ENCODE measurements at regions not wholly inside any gene's neighbourhood (a gene's known extent, or its start where the extent isn't known, plus 50 kb on each side); places are given as distances from the start of the nearest gene placed in this dataset.

DNA sequence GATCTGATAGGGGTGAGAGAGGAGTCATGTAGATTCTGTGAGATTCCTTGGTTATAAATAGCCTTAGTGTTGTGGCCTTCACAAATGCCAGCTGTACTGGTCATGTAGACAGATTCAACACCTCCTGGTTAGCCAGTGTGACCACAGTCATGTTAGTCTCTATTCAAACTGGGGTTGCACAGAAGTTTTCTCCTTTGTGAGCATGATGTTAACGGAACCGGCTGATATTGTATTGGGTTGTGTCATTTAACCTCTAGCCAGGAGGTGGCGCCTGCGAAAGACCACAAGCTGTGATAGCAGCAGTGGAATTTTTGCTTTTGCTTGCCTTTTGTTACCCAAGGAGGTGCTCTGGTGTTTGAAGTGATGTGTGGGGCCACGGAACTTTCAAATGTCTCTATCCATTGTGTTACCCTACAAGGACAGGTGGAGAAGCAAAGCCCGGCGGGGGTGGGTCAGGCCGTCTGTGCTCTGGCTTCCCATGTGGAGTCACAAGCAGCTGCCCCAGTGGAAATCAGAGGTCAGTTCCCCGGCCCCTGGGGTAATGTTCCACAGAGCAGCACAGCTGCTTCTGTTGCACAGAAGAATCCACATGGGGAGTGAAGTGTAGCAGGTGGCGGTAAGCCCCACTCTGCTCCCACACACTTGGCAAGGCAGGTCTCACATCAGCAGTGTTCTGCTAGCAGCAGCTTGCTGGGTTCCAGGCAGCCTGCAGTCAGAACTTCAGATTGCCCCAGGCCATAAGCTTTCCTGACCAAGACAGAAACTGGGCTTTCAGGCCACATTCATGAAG is 112.6 kb downstream of the ADAMTS1 start:
- no peaks in the 10 kb centered on the region for H3K36me3 ChIP-seq (ENCODE audit: control insufficient read depth, insufficient read depth, low read length)
- no peaks in the 10 kb centered on the region for H3K4me1 ChIP-seq (ENCODE audit: control insufficient read depth, insufficient read depth, low read length, poor library complexity, severe bottlenecking)
- H3K27me3 ChIP-seq (ENCODE audit: control insufficient read depth, insufficient read depth, low read length) = no peaks in the 10 kb centered on the region
- Mint-ChIP-seq H3K4me1 (no peaks in the 10 kb centered on the region), H3K36me3 (no peaks in the 10 kb centered on the region), H3K4me3 (no peak overlapping the region), H3K27me3 (no peaks in the 10 kb centered on the region), H3K9me3 (peaks cover 0 to 5% (median 0%) of the 10 kb centered on the region in 7 donors), H3K27ac (no peak overlapping the region)
- no peak overlapping the region for H3K4me3 ChIP-seq (ENCODE audit: low read depth, low read length)
- no peaks in the 10 kb centered on the region for H3K9me3 ChIP-seq (ENCODE audit: control insufficient read depth in 2 of 2, low read length in 2 of 2)
- H3K27ac ChIP-seq (ENCODE audit: insufficient read depth, low read length, poor library complexity, severe bottlenecking) = no peak overlapping the region
- no peak for ATAC-seq (ENCODE audit: low read depth in 2 of 2)
- DNase-seq = peak in 1 of 3 donors; percentile 7

DNA sequence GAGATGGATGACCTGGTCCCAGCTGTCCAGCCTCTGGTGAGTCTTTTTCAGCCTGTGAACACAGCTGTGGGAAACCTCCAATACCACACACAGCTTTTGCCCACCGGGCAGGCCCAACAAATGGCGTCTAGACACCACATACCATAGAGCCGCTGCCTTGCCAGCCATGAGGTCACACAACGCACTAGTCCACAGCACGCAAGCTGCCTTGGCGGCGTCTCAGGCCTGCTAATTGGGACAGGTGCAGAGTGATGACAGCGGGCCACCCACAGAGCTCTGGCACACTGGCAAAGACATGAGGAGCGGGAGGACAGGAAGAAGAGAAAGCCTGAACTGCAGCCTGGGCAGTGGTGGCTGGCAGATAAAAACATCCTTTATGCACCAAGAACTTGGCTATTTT is 125.5 kb downstream of the ADAMTS1 start:
- no peaks in the 10 kb centered on the region for H3K9me3 ChIP-seq (ENCODE audit: control insufficient read depth in 2 of 2, low read length in 2 of 2)
- ATAC-seq (ENCODE audit: low read depth in 2 of 2) = no peak
- no peaks in the 10 kb centered on the region for H3K4me1 ChIP-seq (ENCODE audit: control insufficient read depth, insufficient read depth, low read length, poor library complexity, severe bottlenecking)
- Mint-ChIP-seq H3K36me3 (no peaks in the 10 kb centered on the region), H3K27me3 (no peaks in the 10 kb centered on the region), H3K4me3 (no peak overlapping the region), H3K4me1 (no peaks in the 10 kb centered on the region), H3K27ac (no peak overlapping the region), H3K9me3 (peaks cover 0 to 3% (median 0%) of the 10 kb centered on the region in 7 donors)
- no peak overlapping the region for H3K27ac ChIP-seq (ENCODE audit: insufficient read depth, low read length, poor library complexity, severe bottlenecking)
- DNase-seq = no peak
- no peak overlapping the region for H3K4me3 ChIP-seq (ENCODE audit: low read depth, low read length)
- peaks cover 3% of the 10 kb centered on the region for H3K27me3 ChIP-seq (ENCODE audit: control insufficient read depth, insufficient read depth, low read length)
- H3K36me3 ChIP-seq (ENCODE audit: control insufficient read depth, insufficient read depth, low read length) = no peaks in the 10 kb centered on the region

DNA sequence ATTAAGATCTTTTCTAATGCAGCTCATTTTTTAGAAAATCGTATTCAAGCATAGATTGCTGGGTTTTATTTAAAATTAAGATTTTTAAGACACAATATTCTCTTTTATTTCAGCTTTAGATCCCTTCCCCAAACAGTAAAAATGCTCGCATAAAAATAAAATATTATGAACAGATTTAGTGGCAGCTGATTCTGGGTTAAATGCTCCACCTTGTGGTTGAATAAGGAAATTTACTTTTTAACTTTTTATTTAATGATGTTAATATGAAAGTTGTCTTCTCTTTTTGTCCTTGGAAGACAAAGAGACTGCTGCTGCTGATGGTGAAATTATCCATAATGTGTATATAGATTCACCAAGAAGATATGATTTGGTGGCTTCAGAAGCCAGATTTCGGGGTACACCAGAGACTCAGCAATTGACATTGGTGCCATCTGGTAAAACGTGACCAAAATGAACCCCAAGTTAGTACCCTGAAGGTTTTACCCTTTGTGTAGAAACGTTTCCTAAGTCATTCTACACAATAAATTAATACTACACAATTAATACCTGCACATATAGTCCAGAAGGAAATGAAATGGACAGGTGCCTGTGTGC is 128.0 kb downstream of the ADAMTS1 start:
- H3K4me3 Mint-ChIP-seq = no peak overlapping the region
- Histone ChIP-seq H3K4me1 (ENCODE audit: control insufficient read depth, insufficient read depth, low read length, poor library complexity, severe bottlenecking) (no peaks in the 10 kb centered on the region), H3K27me3 (ENCODE audit: control insufficient read depth, insufficient read depth, low read length) (peaks cover 3% of the 10 kb centered on the region), H3K9me3 (ENCODE audit: control insufficient read depth in 2 of 2, low read length in 2 of 2) (no peaks in the 10 kb centered on the region), H3K4me3 (ENCODE audit: low read depth, low read length) (no peak overlapping the region), H3K36me3 (ENCODE audit: control insufficient read depth, insufficient read depth, low read length) (no peaks in the 10 kb centered on the region), H3K27ac (ENCODE audit: insufficient read depth, low read length, poor library complexity, severe bottlenecking) (no peak overlapping the region)
- no peak for ATAC-seq (ENCODE audit: low read depth in 2 of 2)
- H3K36me3 Mint-ChIP-seq = no peaks in the 10 kb centered on the region
- peaks cover 0 to 1% (median 0%) of the 10 kb centered on the region in 7 donors for H3K9me3 Mint-ChIP-seq
- DNase-seq = peak in 2 of 3 donors; percentile 14 to 23
- H3K4me1 Mint-ChIP-seq = no peaks in the 10 kb centered on the region
- H3K27ac Mint-ChIP-seq = no peak overlapping the region
- no peaks in the 10 kb centered on the region for H3K27me3 Mint-ChIP-seq

DNA sequence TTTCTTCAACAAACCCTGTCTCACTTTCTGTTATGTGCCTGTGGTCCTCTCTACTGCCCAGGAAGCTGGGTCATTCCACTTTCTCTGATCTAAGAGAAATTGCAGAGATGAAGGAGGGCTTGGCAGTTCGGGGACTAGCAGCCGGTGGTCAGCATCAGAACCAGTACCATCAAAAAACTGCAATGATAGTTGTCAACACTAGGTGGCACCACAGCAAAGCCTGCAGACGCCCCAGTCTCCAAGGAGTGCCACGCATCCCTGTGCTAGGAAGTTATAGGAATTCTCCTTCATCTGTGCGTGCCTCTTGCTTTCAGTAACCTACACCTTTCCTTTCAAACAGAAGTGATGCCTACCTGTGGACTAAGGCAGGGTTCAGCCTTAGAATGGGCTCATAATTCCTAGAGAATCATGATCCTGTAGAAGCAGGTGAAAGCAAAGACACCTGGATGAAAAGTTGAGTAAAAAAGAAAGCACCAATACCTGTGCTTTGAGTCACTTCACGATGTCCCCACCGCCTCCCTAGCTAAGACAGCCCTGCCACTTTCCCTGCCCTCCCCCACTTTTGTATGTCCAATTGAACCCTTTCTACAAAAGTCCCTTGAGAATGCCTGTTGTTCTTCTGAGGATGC is 129.2 kb downstream of the ADAMTS1 start:
- H3K4me3 Mint-ChIP-seq = no peak overlapping the region
- Histone ChIP-seq H3K4me3 (ENCODE audit: low read depth, low read length) (no peak overlapping the region), H3K36me3 (ENCODE audit: control insufficient read depth, insufficient read depth, low read length) (no peaks in the 10 kb centered on the region), H3K4me1 (ENCODE audit: control insufficient read depth, insufficient read depth, low read length, poor library complexity, severe bottlenecking) (no peaks in the 10 kb centered on the region), H3K27me3 (ENCODE audit: control insufficient read depth, insufficient read depth, low read length) (peaks cover 3% of the 10 kb centered on the region), H3K9me3 (ENCODE audit: control insufficient read depth in 2 of 2, low read length in 2 of 2) (no peaks in the 10 kb centered on the region), H3K27ac (ENCODE audit: insufficient read depth, low read length, poor library complexity, severe bottlenecking) (no peak overlapping the region)
- no peak overlapping the region for H3K27ac Mint-ChIP-seq
- no peaks in the 10 kb centered on the region for H3K27me3 Mint-ChIP-seq
- H3K9me3 Mint-ChIP-seq = peaks cover 0 to 1% (median 0%) of the 10 kb centered on the region in 7 donors
- H3K4me1 Mint-ChIP-seq = no peaks in the 10 kb centered on the region
- DNase-seq (peak in 1 of 3 donors; percentile 10), ATAC-seq (ENCODE audit: low read depth in 2 of 2) (no peak)
- no peaks in the 10 kb centered on the region for H3K36me3 Mint-ChIP-seq

DNA sequence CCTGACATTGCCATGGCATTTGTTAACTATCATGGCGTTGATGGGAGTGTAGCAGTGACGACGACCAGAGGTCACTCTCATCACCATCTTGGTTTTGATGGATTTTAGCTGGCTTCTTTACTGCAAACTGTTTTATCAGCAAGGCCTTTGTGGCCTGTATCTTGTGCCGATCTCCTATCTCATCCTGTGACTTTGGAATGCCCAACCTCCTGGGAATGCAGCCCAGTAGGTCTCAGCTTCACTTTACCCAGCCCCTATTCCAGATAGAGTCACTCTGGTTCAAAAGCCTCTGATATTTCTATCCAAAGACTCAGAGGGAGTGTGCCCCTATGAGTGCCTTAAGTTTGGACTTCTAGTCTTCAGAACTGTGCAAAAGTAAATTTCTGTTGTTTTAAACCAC is 130.1 kb downstream of the ADAMTS1 start:
- no peaks in the 10 kb centered on the region for H3K4me1 Mint-ChIP-seq
- peaks cover 0 to 1% (median 0%) of the 10 kb centered on the region in 7 donors for H3K9me3 Mint-ChIP-seq
- H3K36me3 ChIP-seq (ENCODE audit: control insufficient read depth, insufficient read depth, low read length) = no peaks in the 10 kb centered on the region
- H3K27ac Mint-ChIP-seq = no peak overlapping the region
- no peaks in the 10 kb centered on the region for H3K4me1 ChIP-seq (ENCODE audit: control insufficient read depth, insufficient read depth, low read length, poor library complexity, severe bottlenecking)
- H3K27me3 Mint-ChIP-seq = no peaks in the 10 kb centered on the region
- H3K4me3 Mint-ChIP-seq = no peak overlapping the region
- no peaks in the 10 kb centered on the region for H3K36me3 Mint-ChIP-seq
- H3K27me3 ChIP-seq (ENCODE audit: control insufficient read depth, insufficient read depth, low read length) = no peaks in the 10 kb centered on the region
- H3K9me3 ChIP-seq (ENCODE audit: control insufficient read depth in 2 of 2, low read length in 2 of 2) = no peaks in the 10 kb centered on the region
- H3K27ac ChIP-seq (ENCODE audit: insufficient read depth, low read length, poor library complexity, severe bottlenecking) = no peak overlapping the region
- ATAC-seq (ENCODE audit: low read depth in 2 of 2) (no peak), DNase-seq (no peak)
- H3K4me3 ChIP-seq (ENCODE audit: low read depth, low read length) = no peak overlapping the region

- Mint-ChIP-seq H3K27ac (no peak overlapping the region), H3K9me3 (peaks cover 0 to 4% (median 0%) of the 10 kb centered on the region in 7 donors), H3K4me1 (no peaks in the 10 kb centered on the region), H3K4me3 (no peak overlapping the region), H3K27me3 (no peaks in the 10 kb centered on the region), H3K36me3 (no peaks in the 10 kb centered on the region)
- Histone ChIP-seq H3K27me3 (ENCODE audit: control insufficient read depth, insufficient read depth, low read length) (no peaks in the 10 kb centered on the region), H3K36me3 (ENCODE audit: control insufficient read depth, insufficient read depth, low read length) (no peaks in the 10 kb centered on the region), H3K4me1 (ENCODE audit: control insufficient read depth, insufficient read depth, low read length, poor library complexity, severe bottlenecking) (no peaks in the 10 kb centered on the region), H3K9me3 (ENCODE audit: control insufficient read depth in 2 of 2, low read length in 2 of 2) (no peaks in the 10 kb centered on the region), H3K27ac (ENCODE audit: insufficient read depth, low read length, poor library complexity, severe bottlenecking) (no peak overlapping the region), H3K4me3 (ENCODE audit: low read depth, low read length) (no peak overlapping the region)
- ATAC-seq (ENCODE audit: low read depth in 2 of 2) (no peak), DNase-seq (no peak)
These were observed 135.1 kb downstream of the ADAMTS1 start for GRCh38 chr21:26710155-26710554.

DNA sequence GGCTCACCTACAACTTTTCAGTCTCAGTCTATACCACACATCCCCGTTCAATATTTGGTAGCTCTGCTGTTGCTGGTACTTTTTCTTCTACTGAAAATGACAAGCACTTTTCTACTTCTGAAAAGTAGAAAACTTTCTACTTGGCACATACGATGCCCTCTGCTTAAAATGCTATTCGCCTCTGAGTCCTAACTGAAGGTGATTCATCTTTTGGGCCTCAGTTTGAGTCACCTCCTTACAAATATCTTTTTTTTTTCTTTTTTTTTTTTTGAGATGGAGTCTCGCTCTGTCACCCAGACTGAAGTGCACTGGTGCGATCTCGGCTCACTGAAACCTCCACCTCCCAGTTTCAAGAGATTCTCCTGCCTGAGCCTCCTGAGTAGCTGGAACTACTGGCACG is 136.0 kb upstream of the CYYR1 start:
- H3K27me3 ChIP-seq (ENCODE audit: control insufficient read depth, insufficient read depth, low read length) = no peaks in the 10 kb centered on the region
- no peak overlapping the region for H3K4me3 Mint-ChIP-seq
- peaks cover 0 to 8% (median 0%) of the 10 kb centered on the region in 7 donors for H3K9me3 Mint-ChIP-seq
- no peaks in the 10 kb centered on the region for H3K4me1 ChIP-seq (ENCODE audit: control insufficient read depth, insufficient read depth, low read length, poor library complexity, severe bottlenecking)
- H3K27me3 Mint-ChIP-seq = no peaks in the 10 kb centered on the region
- H3K4me1 Mint-ChIP-seq = no peaks in the 10 kb centered on the region
- H3K4me3 ChIP-seq (ENCODE audit: low read depth, low read length) = no peak overlapping the region
- no peaks in the 10 kb centered on the region for H3K36me3 ChIP-seq (ENCODE audit: control insufficient read depth, insufficient read depth, low read length)
- no peak overlapping the region for H3K27ac Mint-ChIP-seq
- H3K36me3 Mint-ChIP-seq = no peaks in the 10 kb centered on the region
- DNase-seq = no peak
- H3K9me3 ChIP-seq (ENCODE audit: control insufficient read depth in 2 of 2, low read length in 2 of 2) = no peaks in the 10 kb centered on the region
- H3K27ac ChIP-seq (ENCODE audit: insufficient read depth, low read length, poor library complexity, severe bottlenecking) = no peak overlapping the region
- no peak for ATAC-seq (ENCODE audit: low read depth in 2 of 2)
